Thymus (tissue), 11 donors: ENCODE measurements at regions not wholly inside any gene's neighbourhood (a gene's known extent, or its start where the extent isn't known, plus 50 kb on each side); places are given as distances from the start of the nearest gene placed in this dataset.

Experiments used
- DNase-seq, 9 donors: peaks; one replicate each; pipeline ENCODE4 v3.0.0-alpha.2; 2013; ENCODE audit warnings: low spot score in 9 of 9, low read depth in 6 of 9, missing footprints in 1 of 9
- H3K27ac ChIP-seq, 2 donors: one replicate each; pipeline ENCODE4 v1.5.1; 2013; ENCODE audit warnings: control low read depth in 1 of 2, low read depth in 1 of 2, low read length in 1 of 2, mild to moderate bottlenecking in 1 of 2, moderate library complexity in 1 of 2
- H3K27me3 ChIP-seq, 2 donors: one replicate each; pipeline ENCODE4 v1.5.1; 2013; ENCODE audit warnings: low read length in 1 of 2; ENCODE audit not compliant: control insufficient read depth in 2 of 2, insufficient read depth in 1 of 2
- H3K36me3 ChIP-seq, 2 donors: one replicate each; pipeline ENCODE4 v1.5.1; 2013; ENCODE audit warnings: low read length in 1 of 2, mild to moderate bottlenecking in 1 of 2, moderate library complexity in 1 of 2; ENCODE audit not compliant: control insufficient read depth in 2 of 2, insufficient read depth in 2 of 2
- H3K4me1 ChIP-seq, 2 donors: one replicate each; pipeline ENCODE4 v1.5.1; 2013; ENCODE audit warnings: low read length in 2 of 2; ENCODE audit not compliant: control insufficient read depth in 2 of 2, insufficient read depth in 2 of 2
- H3K4me3 ChIP-seq, 2 donors: one replicate each; pipeline ENCODE4 v1.5.1; 2013; ENCODE audit warnings: low read length in 2 of 2, control low read depth in 1 of 2, mild to moderate bottlenecking in 1 of 2
- H3K9me3 ChIP-seq, 2 donors: one replicate each; pipeline ENCODE4 v1.5.1; 2013; ENCODE audit warnings: low read length in 1 of 2, mild to moderate bottlenecking in 1 of 2; ENCODE audit not compliant: control insufficient read depth in 2 of 2, insufficient read depth in 1 of 2
- WGBS: extraction: QIAGEN DNeasy Blood & Tissue Kit; methylation state at CpG from one replicate; pipeline ENCODE4 v1.1.7; 2013; 5-methylcytosine and 5-hydroxymethylcytosine counted together
- donor health status: healthy.

GRCh38 chr3:73734211-73735089 is 109.7 kb upstream of the PDZRN3 start:
- H3K27ac ChIP-seq = no peak overlapping the region
- DNase-seq = no peak
- 60% methylated on average over 3 of the region's 3 CpGs for WGBS
- H3K4me1 ChIP-seq = no peaks in the 10 kb centered on the region
- no peaks in the 10 kb centered on the region for H3K36me3 ChIP-seq
- no peak overlapping the region for H3K4me3 ChIP-seq
- no peaks in the 10 kb centered on the region for H3K27me3 ChIP-seq
- H3K9me3 ChIP-seq = no peaks in the 10 kb centered on the region

- Histone ChIP-seq H3K4me3 (no peak overlapping the region), H3K36me3 (no peaks in the 10 kb centered on the region), H3K4me1 (no peaks in the 10 kb centered on the region), H3K9me3 (no peaks in the 10 kb centered on the region), H3K27me3 (no peaks in the 10 kb centered on the region), H3K27ac (no peak overlapping the region)
- DNase-seq = no peak
- 91% methylated on average over 6 of the region's 6 CpGs for WGBS
These were observed 109.0 kb upstream of the PDZRN3 start for GRCh38 chr3:73733746-73734145.

GRCh38 chr3:73729969-73730440 is 105.3 kb upstream of the PDZRN3 start:
- DNase-seq = no peak
- Histone ChIP-seq H3K27ac (no peak overlapping the region), H3K27me3 (no peaks in the 10 kb centered on the region), H3K4me3 (no peak overlapping the region), H3K36me3 (no peaks in the 10 kb centered on the region), H3K9me3 (no peaks in the 10 kb centered on the region), H3K4me1 (no peaks in the 10 kb centered on the region)
- WGBS = 77% methylated on average over 9 of the region's 9 CpGs

- Histone ChIP-seq H3K4me1 (no peaks in the 10 kb centered on the region), H3K36me3 (no peaks in the 10 kb centered on the region), H3K27me3 (no peaks in the 10 kb centered on the region), H3K27ac (no peak overlapping the region), H3K9me3 (no peaks in the 10 kb centered on the region), H3K4me3 (no peak overlapping the region)
- WGBS = 70% methylated on average over 2 of the region's 2 CpGs
- DNase-seq = no peak
These were observed 103.1 kb upstream of the PDZRN3 start for GRCh38 chr3:73727854-73728253.

- H3K9me3 ChIP-seq = no peaks in the 10 kb centered on the region
- 57% methylated on average over 8 of the region's 8 CpGs for WGBS
- no peak for DNase-seq
- no peaks in the 10 kb centered on the region for H3K27me3 ChIP-seq
- H3K36me3 ChIP-seq = no peaks in the 10 kb centered on the region
- H3K4me3 ChIP-seq = no peak overlapping the region
- H3K27ac ChIP-seq = no peak overlapping the region
- H3K4me1 ChIP-seq = no peaks in the 10 kb centered on the region
These were observed 102.5 kb upstream of the PDZRN3 start for GRCh38 chr3:73727117-73727821.

GRCh38 chr3:73723596-73723995 is 98.9 kb upstream of the PDZRN3 start:
- H3K27ac ChIP-seq = no peak overlapping the region
- no peaks in the 10 kb centered on the region for H3K36me3 ChIP-seq
- H3K4me3 ChIP-seq = no peak overlapping the region
- no peaks in the 10 kb centered on the region for H3K4me1 ChIP-seq
- no peak for DNase-seq
- no peaks in the 10 kb centered on the region for H3K9me3 ChIP-seq
- no peaks in the 10 kb centered on the region for H3K27me3 ChIP-seq
- 86% methylated on average over 3 of the region's 3 CpGs for WGBS

GRCh38 chr3:73719861-73720260 is 95.1 kb upstream of the PDZRN3 start:
- peak overlapping the region in 1 of 2 donors; percentile 30 for H3K27ac ChIP-seq
- no peaks in the 10 kb centered on the region for H3K27me3 ChIP-seq
- no peak overlapping the region for H3K4me3 ChIP-seq
- no peaks in the 10 kb centered on the region for H3K36me3 ChIP-seq
- no peaks in the 10 kb centered on the region for H3K9me3 ChIP-seq
- WGBS = 69% methylated on average over 6 of the region's 6 CpGs
- no peak for DNase-seq
- H3K4me1 ChIP-seq = no peaks in the 10 kb centered on the region

GRCh38 chr3:73719413-73719851 is 94.7 kb upstream of the PDZRN3 start:
- Histone ChIP-seq H3K27ac (peak overlapping the region in 1 of 2 donors; percentile 30), H3K9me3 (no peaks in the 10 kb centered on the region), H3K36me3 (no peaks in the 10 kb centered on the region), H3K4me1 (no peaks in the 10 kb centered on the region), H3K27me3 (no peaks in the 10 kb centered on the region), H3K4me3 (no peak overlapping the region)
- no peak for DNase-seq
- 70% methylated on average over 5 of the region's 5 CpGs for WGBS
